Transverse colon (tissue), 4 donors: ENCODE measurements at regions not wholly inside any gene's neighbourhood (a gene's known extent, or its start where the extent isn't known, plus 50 kb on each side); places are given as distances from the start of the nearest gene placed in this dataset.

Experiments used
- EP300 ChIP-seq: sonication (generic); formaldehyde crosslinking; IDR thresholded peaks from one replicate; pipeline ENCODE4 v1.6.1; 2017; ENCODE audit warnings: antibody characterized with exemption, low read depth
- POLR2A ChIP-seq: fragments of 450-650 bp; IDR thresholded peaks from one replicate; pipeline ENCODE4 v1.6.1; 2016; ENCODE audit warnings: antibody characterized with exemption, mild to moderate bottlenecking, moderate library complexity
- POLR2AphosphoS5 ChIP-seq, 3 donors: sonication (generic); formaldehyde crosslinking; IDR thresholded peaks; one replicate each; pipeline ENCODE4 v1.6.1; 2016; ENCODE audit warnings: antibody characterized with exemption in 3 of 3
- TF ChIP-seq, protein P1 (sequence below), 5 experiments: fragments of 200-600 bp in 3 of 5; fragments of 450-650 bp in 2 of 5; sonication (generic) in 3 of 5; IDR thresholded peaks; 1 replicate in 2 of 5; 2 replicates in 3 of 5; pipeline ENCODE4 v1.5.1; 2016 to 2017; ENCODE audit warnings: antibody characterized with exemption in 5 of 5, inconsistent platforms in 3 of 5, mild to moderate bottlenecking in 2 of 5, moderate library complexity in 1 of 5

DNA sequence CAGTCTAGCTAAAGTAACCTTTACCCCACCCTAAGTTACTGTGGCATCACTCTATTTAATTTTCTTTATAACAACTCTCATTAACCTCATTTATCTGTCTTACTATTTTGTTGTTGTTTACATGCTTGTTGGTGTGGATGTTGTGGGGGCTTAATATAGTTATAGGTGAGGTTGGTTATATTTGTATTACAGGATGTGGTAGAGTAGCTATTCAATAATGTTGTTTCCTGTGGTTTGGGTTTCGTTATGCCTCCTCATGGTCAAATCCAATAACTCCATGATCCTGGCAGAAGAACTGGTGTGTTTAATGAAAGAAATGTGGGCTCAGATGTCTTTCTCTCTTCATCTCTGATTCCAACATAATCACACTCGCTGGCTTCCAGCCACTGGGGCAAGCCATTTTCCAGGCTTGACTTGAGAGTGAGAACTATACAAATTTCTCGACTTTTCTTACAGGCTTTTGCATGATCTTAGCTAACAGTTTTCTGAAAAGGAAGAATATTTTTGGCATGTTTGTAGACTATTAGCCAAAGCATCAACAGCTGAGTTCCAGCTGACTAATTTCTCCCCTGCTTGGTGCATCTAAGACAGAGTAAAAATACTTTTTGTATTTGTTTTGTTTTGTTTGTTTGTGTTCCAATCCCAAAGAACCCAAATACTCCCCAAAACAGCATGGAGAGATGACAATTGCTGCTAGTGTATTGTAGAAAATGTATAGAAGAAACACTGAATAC is 303.7 kb upstream of the PAPPA start:
- TF ChIP-seq EP300 = no peak
- TF ChIP-seq, protein P1, sequence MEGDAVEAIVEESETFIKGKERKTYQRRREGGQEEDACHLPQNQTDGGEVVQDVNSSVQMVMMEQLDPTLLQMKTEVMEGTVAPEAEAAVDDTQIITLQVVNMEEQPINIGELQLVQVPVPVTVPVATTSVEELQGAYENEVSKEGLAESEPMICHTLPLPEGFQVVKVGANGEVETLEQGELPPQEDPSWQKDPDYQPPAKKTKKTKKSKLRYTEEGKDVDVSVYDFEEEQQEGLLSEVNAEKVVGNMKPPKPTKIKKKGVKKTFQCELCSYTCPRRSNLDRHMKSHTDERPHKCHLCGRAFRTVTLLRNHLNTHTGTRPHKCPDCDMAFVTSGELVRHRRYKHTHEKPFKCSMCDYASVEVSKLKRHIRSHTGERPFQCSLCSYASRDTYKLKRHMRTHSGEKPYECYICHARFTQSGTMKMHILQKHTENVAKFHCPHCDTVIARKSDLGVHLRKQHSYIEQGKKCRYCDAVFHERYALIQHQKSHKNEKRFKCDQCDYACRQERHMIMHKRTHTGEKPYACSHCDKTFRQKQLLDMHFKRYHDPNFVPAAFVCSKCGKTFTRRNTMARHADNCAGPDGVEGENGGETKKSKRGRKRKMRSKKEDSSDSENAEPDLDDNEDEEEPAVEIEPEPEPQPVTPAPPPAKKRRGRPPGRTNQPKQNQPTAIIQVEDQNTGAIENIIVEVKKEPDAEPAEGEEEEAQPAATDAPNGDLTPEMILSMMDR (IDR thresholded peaks at IDR 0.05) = no peak
- TF ChIP-seq POLR2A = no peak
- TF ChIP-seq POLR2AphosphoS5 (IDR thresholded peaks at IDR 0.05) = peak in 1 of 3 donors; percentile 19
